Kidney (tissue), 13 donors: ENCODE measurements at regions not wholly inside any gene's neighbourhood (a gene's known extent, or its start where the extent isn't known, plus 50 kb on each side); places are given as distances from the start of the nearest gene placed in this dataset.

ENCODE experiments used
- DNase-seq, 5 donors: peaks; one replicate each; pipeline ENCODE4 v3.0.0-alpha.2; 2013 to 2020
- FAIRE-seq: peaks from 2 replicates; lab custom pipeline; 2012; peaks lifted over from hg19 to GRCh38; lab: Jason Lieb, UNC
- H3K27ac ChIP-seq, 2 donors: one replicate each; pipeline ENCODE4 v1.7.0; 2013; ENCODE audit warnings: low read depth in 2 of 2, low read length in 2 of 2, inconsistent platforms in 1 of 2
- H3K27me3 ChIP-seq: one replicate; pipeline ENCODE4 v1.7.1; 2013; ENCODE audit warnings: low read length, inconsistent platforms; ENCODE audit not compliant: control insufficient read depth, insufficient read depth
- H3K36me3 ChIP-seq, 3 donors: one replicate each; pipeline versions ENCODE4 v1.7.0 to v1.7.1; 2013; ENCODE audit warnings: low read length in 3 of 3, control low read depth in 1 of 3, inconsistent platforms in 1 of 3; ENCODE audit not compliant: insufficient read depth in 3 of 3, control insufficient read depth in 2 of 3
- H3K4me1 ChIP-seq, 3 donors: one replicate each; pipeline versions ENCODE4 v1.7.0 to v1.7.1; 2013; ENCODE audit warnings: low read length in 3 of 3, inconsistent platforms in 1 of 3, low read depth in 1 of 3; ENCODE audit not compliant: control insufficient read depth in 2 of 3, insufficient read depth in 2 of 3
- H3K4me3 ChIP-seq, 3 donors: one replicate each; pipeline versions ENCODE4 v1.7.0 to v1.8.1; 2013; ENCODE audit warnings: low read length in 3 of 3, control low read depth in 1 of 3, inconsistent platforms in 1 of 3
- H3K9ac ChIP-seq, 3 donors: one replicate each; pipeline versions ENCODE4 v1.7.0 to v1.7.1; 2013; ENCODE audit warnings: low read length in 3 of 3, control low read depth in 1 of 3, inconsistent platforms in 1 of 3
- H3K9me3 ChIP-seq, 3 donors: one replicate each; pipeline versions ENCODE4 v1.7.0 to v1.7.1; 2013; ENCODE audit warnings: low read length in 3 of 3, control low read depth in 1 of 3, inconsistent platforms in 1 of 3; ENCODE audit not compliant: control insufficient read depth in 2 of 3, insufficient read depth in 1 of 3
- CTCF ChIP-seq: IDR thresholded peaks from 3 replicates; pipeline ENCODE4 v1.5.1; 2012; ENCODE audit warnings: mild to moderate bottlenecking, moderate library complexity, borderline replicate concordance; ENCODE audit not compliant: insufficient read depth; ENCODE audit errors: extremely low read depth
- intact Hi-C: fragments of 100-400 bp; cut with DNase I; formaldehyde crosslinking; loops from one replicate; pipeline ENCODE4 v1.11.1; 2022
- donor health status: control.
- donor health status: control.
- donor health status: control.
- donor health status: control.
- donor health status: control.
- donor health status: DM: yes; HTN: yes; CAD: no.
- donor health status: Normal renal cell carcinoma (clear cell type).

DNA sequence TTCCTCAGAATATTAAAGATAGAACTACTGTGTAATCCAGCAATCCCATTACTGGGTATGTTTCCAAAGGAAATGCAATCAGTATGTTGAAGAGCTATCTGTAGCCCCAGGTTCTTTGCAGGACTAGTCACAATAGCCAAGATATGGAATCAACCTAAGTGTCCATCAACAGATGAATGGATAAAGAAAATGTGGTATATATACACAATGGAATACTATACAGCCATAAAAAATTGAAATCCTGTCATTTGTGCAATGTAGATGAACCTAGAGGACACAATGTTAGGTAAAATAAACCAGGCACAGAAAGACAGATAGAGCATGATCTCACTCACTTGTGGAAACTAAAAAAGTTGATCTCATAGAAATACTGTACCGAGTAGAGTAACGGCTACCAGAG lies 306.0 kb upstream of the MARCKS start:
- no peak overlapping the region for H3K4me3 ChIP-seq
- FAIRE-seq (no peak), DNase-seq (no peak)
- no peak overlapping the region for H3K27ac ChIP-seq
- H3K27me3 ChIP-seq: no peaks in the 10 kb centered on the region
- H3K4me1 ChIP-seq: no peaks in the 10 kb centered on the region
- H3K9ac ChIP-seq: no peak overlapping the region
- H3K9me3 ChIP-seq: no peaks in the 10 kb centered on the region
- no peak for TF ChIP-seq CTCF
- no peaks in the 10 kb centered on the region for H3K36me3 ChIP-seq
- intact Hi-C loops: no loop called here

DNA sequence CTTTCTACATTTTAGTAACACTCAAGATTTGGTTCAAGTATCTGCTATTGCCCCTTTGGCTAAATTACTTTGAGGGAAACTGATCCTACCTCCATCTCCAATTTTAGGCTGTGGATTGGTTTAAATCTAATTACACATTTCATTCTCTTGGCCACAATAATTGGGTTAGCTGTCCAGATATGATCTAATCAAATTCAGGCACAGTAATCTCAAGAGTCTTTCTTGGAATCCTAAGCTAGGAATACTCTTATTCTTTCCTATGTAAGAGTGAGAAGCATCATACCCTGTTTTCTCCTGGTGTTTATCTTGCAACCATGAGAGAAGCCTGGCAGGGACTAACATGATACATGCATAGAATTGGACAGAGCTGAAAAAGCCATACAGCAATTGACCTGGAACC lies 300.4 kb upstream of the MARCKS start:
- H3K27ac ChIP-seq: no peak overlapping the region
- no peak for TF ChIP-seq CTCF
- H3K4me3 ChIP-seq: no peak overlapping the region
- no peaks in the 10 kb centered on the region for H3K27me3 ChIP-seq
- H3K36me3 ChIP-seq: no peaks in the 10 kb centered on the region
- no peaks in the 10 kb centered on the region for H3K9me3 ChIP-seq
- no peak for FAIRE-seq
- no peaks in the 10 kb centered on the region for H3K4me1 ChIP-seq
- H3K9ac ChIP-seq: no peak overlapping the region
- intact Hi-C loops: no loop called here
- no peak for DNase-seq

GRCh38 chr6:113558431-113558830 lies 298.7 kb upstream of the MARCKS start:
- Histone ChIP-seq H3K4me3 (no peak overlapping the region), H3K36me3 (no peaks in the 10 kb centered on the region), H3K9me3 (no peaks in the 10 kb centered on the region), H3K27me3 (no peaks in the 10 kb centered on the region), H3K27ac (no peak overlapping the region), H3K9ac (no peak overlapping the region), H3K4me1 (no peaks in the 10 kb centered on the region)
- TF ChIP-seq CTCF: no peak
- DNase-seq (no peak), FAIRE-seq (no peak)
- intact Hi-C loops: no loop called here

DNA sequence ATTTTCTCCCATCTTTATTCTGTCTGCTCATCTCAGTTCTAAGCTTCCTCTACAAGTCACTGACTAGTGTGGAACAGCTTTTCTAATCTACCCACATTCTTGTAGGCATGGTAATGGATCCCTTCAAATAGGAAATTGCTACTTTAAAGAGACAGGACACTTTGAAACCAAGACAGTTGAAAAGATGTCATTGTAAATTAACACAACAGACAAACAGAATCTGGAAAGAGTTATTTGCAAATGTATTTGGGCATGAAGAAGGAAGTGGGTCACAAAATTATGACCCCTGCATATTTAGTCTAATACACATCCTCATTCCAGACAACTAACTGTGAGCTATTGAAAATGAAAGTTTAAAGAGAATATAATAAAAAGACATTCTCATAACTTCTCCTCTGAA lies 298.2 kb upstream of the MARCKS start:
- Histone ChIP-seq H3K4me3 (no peak overlapping the region), H3K9ac (no peak overlapping the region), H3K36me3 (no peaks in the 10 kb centered on the region), H3K9me3 (no peaks in the 10 kb centered on the region), H3K27me3 (no peaks in the 10 kb centered on the region), H3K27ac (no peak overlapping the region), H3K4me1 (no peaks in the 10 kb centered on the region)
- FAIRE-seq (no peak), DNase-seq (peak in 2 of 5 donors; percentile 11 to 13)
- intact Hi-C loops: no loop called here
- TF ChIP-seq CTCF: no peak
